ENCODE measurements at regions not wholly inside any gene's neighbourhood (a gene's known extent, or its start where the extent isn't known, plus 50 kb on each side); places are given as distances from the start of the nearest gene placed in this dataset.

GRCh38 chr2:143906850-143907249 lies 613.1 kb downstream of the ZEB2 start:
- no peak for DNase-seq

DNA sequence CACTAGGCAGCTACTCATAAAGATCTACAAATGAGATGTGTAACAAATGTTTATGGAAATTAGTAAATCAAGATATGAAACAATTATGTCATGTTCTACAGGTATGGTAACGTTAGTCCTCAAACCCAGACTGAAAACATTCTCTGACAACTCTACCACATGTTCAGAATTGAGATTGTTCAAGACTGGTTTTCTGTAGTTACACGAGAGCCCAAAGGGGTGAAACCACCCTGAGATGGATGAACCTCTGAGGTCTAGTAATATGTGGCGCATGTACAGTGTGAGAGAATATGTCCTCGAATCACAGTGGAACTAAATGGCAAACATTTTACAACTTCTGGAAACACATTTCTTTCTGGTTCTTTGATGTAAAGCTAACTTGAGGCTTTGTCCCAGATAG lies 614.3 kb downstream of the ZEB2 start:
- DNase-seq: no peak

DNA sequence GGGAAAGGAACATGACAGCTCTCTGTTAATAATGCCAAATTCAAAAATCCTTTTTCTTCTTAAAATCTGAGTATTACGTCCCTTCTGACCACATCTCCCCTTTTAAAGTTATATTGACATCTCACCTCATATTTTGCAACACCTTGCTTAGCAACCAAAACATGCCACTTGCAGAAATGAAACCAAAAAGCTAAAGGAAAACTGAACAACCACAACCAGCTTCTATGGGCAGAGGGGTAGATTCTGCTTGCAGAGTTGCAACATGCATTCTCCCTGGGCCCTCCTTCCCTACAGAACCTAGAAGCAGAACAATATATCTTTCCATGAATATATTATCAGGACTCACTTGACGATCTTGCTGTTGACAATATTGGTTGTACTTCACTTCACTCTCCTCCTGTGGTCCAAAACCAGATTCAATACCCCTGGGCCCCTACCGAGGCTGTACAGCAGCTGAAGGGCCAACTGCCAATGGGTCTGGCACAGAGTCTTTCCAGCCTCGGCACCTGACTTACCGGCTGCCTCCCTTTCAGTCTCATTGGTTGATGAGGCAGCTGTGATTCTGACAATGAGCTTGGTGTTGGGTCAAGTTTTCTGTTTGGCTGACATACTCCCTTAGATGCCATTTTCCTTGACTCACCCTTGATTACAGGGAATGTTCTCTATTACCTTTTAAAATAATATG lies 616.6 kb downstream of the ZEB2 start:
- DNase-seq: no peak

GRCh38 chr2:143901185-143901842 lies 618.6 kb downstream of the ZEB2 start:
- no peak for DNase-seq

- DNase-seq: no peak
Observed at GRCh38 chr2:143899987-143900386, 619.9 kb downstream of the ZEB2 start.

DNA sequence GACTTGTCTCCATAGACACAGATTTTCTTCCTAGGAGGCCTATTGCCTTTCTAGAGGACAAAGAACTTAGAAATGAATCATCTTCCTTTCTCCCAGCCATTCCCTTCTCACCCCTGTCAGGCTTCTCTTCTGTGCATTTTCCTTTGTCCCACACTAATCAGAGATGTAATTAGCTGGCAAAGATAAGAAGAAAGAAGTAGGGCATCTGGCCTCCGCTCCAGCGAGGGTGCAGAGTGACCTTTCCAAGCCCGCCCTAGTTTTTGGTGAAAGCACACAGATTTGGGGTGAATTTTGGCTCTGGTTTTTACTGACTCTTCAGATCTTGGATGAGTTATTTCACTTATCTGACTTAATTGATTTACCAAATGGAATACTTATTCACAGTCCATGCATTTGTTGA lies 626.5 kb downstream of the ZEB2 start:
- DNase-seq: no peak

DNA sequence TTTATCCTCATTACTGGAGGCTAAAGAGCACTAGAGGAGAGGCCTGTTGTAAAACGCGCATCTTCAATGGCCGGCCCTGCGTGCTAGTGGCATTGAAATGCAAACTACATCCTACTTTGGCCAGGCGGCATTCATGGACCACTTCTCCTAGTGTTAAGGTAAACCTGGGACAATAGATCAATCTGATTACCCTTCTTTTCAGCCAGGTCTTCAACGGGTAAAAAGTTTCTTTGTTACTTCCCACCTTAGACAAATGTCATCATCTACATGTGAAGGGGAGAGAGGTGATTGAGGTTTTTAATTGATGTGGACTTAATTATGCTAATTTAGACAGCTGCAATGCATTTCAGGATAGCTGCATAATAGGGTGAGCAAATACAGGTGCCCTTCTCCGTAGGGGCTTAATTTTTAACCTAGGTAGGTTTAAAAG lies 628.0 kb downstream of the ZEB2 start:
- no peak for DNase-seq

- DNase-seq: no peak
Observed at GRCh38 chr2:143890798-143891197, 629.1 kb downstream of the ZEB2 start.

GRCh38 chr2:143889216-143889615 lies 630.7 kb downstream of the ZEB2 start:
- DNase-seq: no peak

DNA sequence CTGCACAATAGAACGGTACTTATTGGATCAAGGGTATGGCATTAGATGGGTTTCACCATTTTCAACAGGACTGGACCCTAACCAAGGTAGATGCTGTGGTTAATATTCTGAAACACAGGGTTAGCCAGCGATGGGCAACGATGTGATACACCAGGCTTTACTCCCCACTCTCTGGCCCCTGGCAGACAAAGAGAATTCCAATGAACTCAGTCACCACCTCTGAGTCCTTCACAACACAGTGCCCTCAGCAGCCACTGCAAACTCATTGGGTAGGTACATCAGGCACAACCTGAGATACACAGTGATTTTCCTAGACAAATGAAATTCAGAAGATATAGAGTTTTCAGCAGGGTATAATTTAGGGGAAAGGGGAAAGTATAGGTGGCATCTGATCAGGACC lies 634.5 kb downstream of the ZEB2 start:
- DNase-seq: no peak

- DNase-seq: no peak
Observed at GRCh38 chr2:143881246-143881645, 638.7 kb downstream of the ZEB2 start.

GRCh38 chr2:143877876-143878530 lies 641.9 kb downstream of the ZEB2 start:
- no peak for DNase-seq

DNA sequence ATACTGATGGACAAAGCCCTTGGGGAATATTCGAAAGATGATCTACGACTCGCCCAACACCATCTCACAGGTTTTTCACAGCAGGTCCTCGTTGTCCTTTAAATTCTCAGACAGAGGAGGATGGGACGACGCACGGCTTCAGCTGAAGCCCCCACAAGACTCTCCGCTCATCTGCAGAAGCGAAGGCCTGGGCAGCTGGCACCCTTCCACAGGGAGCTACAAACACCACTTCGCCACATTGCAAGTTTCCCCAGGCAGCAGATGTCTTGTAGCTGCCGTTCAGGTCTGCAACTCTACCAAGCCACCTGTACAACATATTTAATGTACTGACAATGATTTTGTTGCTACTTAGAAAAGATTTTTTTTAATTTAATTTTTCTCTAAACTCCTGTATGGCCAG lies 642.9 kb downstream of the ZEB2 start:
- DNase-seq: no peak

GRCh38 chr2:143875295-143876233 lies 644.4 kb downstream of the ZEB2 start:
- no peak for DNase-seq

GRCh38 chr2:143873886-143874285 lies 646.0 kb downstream of the ZEB2 start:
- no peak for DNase-seq

DNA sequence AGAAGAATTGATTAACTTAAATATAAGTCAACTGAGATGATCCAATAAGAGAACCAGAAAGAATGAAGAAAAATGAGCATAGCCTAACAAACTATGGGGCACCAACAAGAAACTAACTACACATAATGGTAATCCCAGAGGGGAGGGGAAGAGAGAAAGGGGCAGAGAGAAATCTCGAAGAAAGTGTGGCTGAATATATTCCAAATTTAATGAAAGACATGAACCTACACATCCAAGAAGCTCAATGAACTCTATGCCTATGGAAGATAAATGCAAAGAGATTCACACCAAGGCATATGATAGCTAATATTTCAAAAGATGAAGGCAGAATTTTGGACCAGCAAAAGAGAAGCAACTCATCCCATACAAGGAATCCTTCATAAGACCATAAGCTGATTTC lies 649.2 kb downstream of the ZEB2 start:
- DNase-seq: no peak

DNA sequence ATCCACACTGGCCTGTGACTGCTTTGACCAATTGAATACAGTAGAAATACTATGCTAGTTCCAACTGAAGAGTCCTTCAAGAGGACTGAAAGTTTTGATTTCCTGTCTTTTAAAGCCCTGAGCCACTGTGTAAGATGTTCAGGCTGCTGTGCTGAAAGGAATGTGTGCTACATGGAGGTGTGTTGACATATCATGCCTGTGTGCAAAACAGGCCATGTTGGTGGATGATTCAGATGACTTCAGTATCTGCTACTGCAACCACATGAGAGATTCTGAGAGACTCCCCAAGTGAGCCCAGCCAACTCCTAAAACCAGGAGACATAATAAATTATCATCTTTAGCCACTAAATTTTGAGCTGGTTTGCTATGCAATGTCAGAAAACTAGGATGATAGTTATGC lies 662.9 kb downstream of the ZEB2 start:
- DNase-seq: no peak

- DNase-seq: peak; percentile 10
Observed at GRCh38 chr2:143852759-143853158, 667.2 kb downstream of the ZEB2 start.

DNA sequence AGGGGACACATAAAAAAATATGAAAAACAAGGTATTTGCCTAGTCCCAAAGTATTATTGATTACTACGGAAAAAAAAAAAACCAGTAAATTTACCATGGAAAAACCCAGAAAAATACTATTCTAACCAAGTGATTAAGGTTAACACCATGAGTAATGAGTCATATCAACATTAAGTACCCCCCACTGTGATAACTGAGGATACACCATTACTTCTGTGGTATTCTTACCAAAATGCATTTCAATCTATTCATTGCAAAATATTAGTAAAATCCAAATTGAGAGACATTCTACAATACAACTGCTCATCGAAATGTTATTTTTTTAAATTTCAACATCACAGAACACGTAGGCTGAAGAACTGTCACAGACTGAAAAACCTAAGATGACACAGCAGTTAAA lies 669.8 kb downstream of the ZEB2 start:
- DNase-seq: no peak

DNA sequence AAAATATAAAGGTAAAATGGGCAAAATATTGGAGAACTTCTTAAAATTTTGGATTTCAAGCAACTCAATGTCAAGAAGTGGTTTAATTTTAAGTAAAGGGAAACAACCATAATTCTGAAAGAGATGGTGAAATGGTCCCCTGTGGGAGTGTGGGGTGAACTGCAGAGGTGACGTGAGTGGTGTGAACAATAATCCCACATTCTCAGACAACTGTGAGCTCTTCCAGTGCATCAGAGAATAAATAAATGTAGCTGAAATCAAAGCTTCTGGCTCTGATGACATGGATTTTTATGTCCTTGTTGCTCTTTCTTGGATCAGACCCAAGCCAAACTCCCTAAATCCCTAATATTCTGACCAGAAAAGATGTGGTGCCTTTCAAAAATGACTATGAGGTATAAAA lies 672.7 kb downstream of the ZEB2 start:
- no peak for DNase-seq

DNA sequence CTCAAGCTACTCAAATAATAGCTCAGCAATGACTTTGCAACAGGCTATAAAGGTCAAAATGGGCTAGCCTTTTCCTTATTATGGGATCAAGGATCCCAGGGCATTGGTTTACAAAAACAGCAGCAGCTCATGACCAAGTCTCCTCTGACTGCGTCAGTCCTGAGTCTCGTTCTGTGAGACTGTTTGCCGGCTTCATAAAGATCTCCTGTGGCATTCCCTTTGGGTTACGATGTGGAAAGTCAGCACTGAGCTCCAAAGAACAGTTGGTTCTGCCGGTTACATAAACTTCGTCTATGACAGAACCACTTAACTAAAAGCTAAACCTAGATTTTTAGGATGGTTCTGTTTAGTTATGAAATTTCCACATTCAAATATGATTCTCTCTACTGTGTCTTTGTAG lies 674.9 kb downstream of the ZEB2 start:
- DNase-seq: no peak

- no peak for DNase-seq
Observed at GRCh38 chr2:143843686-143844085, 676.2 kb downstream of the ZEB2 start.

- no peak for DNase-seq
Observed at GRCh38 chr2:143842836-143843235, 677.1 kb downstream of the ZEB2 start.
